Rectal smooth muscle tissue (tissue), 1 donor: ENCODE measurements at regions not wholly inside any gene's neighbourhood (a gene's known extent, or its start where the extent isn't known, plus 50 kb on each side); places are given as distances from the start of the nearest gene placed in this dataset.

Source experiments
- H3K27ac ChIP-seq: one replicate; pipeline ENCODE4 v1.7.0; 2013; ENCODE audit warnings: low read depth, low read length, inconsistent platforms
- H3K27me3 ChIP-seq: one replicate; pipeline ENCODE4 v1.7.0; 2013; ENCODE audit warnings: low read length; ENCODE audit not compliant: control insufficient read depth, insufficient read depth
- H3K36me3 ChIP-seq: one replicate; pipeline ENCODE4 v1.7.0; 2013; ENCODE audit warnings: low read length; ENCODE audit not compliant: control insufficient read depth, insufficient read depth
- H3K4me1 ChIP-seq: one replicate; pipeline ENCODE4 v1.7.0; 2013; ENCODE audit warnings: low read length; ENCODE audit not compliant: control insufficient read depth, insufficient read depth
- H3K4me3 ChIP-seq: one replicate; pipeline ENCODE4 v1.7.0; 2013; ENCODE audit warnings: low read length
- H3K9ac ChIP-seq: one replicate; pipeline ENCODE4 v1.7.0; 2013; ENCODE audit warnings: low read length

DNA sequence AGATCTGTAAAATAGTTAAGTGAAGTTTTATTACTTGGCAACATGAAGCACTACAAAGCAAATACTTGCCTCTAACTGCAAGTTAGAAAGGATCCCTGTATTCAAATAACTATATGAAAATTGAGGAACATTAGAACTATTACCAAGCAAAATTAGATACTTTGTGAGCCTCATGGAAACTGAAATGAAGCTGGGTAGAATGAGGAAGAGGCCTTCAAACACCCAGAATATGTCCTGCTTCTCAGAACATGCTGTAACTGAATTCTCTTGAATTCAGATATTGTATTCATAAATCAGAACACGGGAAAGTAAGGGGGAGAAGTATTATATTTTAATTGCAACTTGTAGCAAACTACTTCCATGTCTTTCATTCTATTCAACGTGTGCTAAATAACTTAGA, 947.9 kb downstream of the PCDH17 start:
- Histone ChIP-seq H3K27ac (no peak overlapping the region), H3K4me1 (no peaks in the 10 kb centered on the region), H3K27me3 (no peaks in the 10 kb centered on the region), H3K36me3 (no peaks in the 10 kb centered on the region), H3K4me3 (no peak overlapping the region), H3K9ac (no peak overlapping the region)

DNA sequence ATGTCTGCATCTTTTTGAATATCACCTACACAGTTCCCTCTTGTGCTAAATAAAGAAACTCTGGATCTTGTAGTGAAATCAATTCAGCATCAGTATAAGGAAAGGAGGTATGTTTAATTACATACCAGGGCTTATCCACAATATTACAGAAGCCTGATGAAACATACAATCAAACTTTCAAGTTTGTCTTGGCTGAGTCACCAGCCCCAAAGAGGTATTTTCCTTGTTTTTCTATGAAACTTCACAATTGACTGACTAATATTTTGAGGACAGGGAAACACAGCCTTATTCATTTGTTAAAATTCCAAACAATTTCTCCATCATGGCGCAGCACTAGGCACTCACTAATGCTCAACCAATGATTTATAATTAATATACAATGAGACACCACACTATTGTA, 952.4 kb downstream of the PCDH17 start:
- H3K4me1 ChIP-seq, result no peaks in the 10 kb centered on the region
- no peaks in the 10 kb centered on the region for H3K27me3 ChIP-seq
- no peaks in the 10 kb centered on the region for H3K36me3 ChIP-seq
- H3K4me3 ChIP-seq, result no peak overlapping the region
- H3K9ac ChIP-seq, result no peak overlapping the region
- H3K27ac ChIP-seq, result no peak overlapping the region

DNA sequence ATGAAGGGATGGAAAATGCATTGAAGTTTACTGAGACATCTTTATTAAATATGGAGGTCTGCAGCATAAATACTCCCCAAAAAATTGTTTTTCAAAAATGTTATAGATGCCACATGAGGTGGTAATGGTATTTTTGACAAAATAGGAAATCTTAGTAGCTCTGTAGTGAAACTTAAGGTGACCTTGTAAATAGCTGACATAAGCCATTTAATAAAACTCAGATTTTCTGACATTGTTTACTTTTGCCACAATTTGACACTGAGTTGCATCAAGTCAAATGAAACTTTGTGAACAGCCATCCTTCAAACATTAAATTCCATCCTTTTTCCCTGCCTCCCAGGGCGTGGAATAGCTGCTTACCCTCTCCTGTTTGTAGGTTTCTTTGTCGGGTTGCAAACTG, 953.1 kb downstream of the PCDH17 start:
- Histone ChIP-seq H3K27ac (no peak overlapping the region), H3K4me1 (no peaks in the 10 kb centered on the region), H3K4me3 (no peak overlapping the region), H3K27me3 (no peaks in the 10 kb centered on the region), H3K36me3 (no peaks in the 10 kb centered on the region), H3K9ac (no peak overlapping the region)

GRCh38 chr13:58587183-58587582, 955.6 kb downstream of the PCDH17 start:
- H3K36me3 ChIP-seq, result no peaks in the 10 kb centered on the region
- H3K27me3 ChIP-seq, result no peaks in the 10 kb centered on the region
- no peaks in the 10 kb centered on the region for H3K4me1 ChIP-seq
- no peak overlapping the region for H3K27ac ChIP-seq
- H3K4me3 ChIP-seq, result no peak overlapping the region
- no peak overlapping the region for H3K9ac ChIP-seq

DNA sequence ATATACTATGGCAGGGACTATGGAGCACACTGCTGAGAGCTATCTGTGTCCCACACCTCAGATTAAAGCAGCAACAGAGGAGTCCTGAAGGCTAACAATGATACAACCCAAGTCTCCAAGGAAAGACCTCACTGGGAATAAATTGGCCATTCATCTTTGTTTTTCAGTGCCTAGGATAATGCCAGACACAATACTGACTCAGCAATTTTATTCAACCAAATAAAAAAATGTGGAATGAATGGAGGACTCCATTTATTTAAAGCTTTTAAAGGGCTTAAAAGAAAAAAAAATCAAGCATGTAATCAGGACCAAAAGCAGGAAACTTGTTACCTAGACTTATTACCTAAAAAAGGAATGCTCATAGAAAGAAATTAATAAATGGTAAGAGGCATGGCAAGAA, 960.5 kb downstream of the PCDH17 start:
- H3K4me3 ChIP-seq, result no peak overlapping the region
- H3K36me3 ChIP-seq, result no peaks in the 10 kb centered on the region
- no peak overlapping the region for H3K9ac ChIP-seq
- H3K27ac ChIP-seq, result no peak overlapping the region
- H3K4me1 ChIP-seq, result no peaks in the 10 kb centered on the region
- no peaks in the 10 kb centered on the region for H3K27me3 ChIP-seq

DNA sequence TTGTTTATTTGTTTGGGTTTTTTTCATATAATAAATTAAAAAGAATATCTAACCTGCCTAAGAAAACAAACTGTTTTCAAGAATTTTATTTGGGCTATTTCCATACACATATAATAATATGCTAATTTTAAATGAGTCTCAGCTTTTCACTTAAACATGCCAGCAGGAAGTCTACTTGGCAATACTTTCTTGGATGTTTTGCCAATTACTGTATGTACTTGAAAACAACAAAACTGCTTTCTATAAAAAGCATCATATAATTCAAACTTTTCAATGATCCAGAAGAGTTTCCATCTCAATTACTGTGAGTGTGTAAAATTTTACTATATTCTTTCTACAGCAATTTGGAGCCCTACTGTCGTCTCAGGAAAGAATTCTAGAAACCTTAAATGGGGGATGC, 961.2 kb downstream of the PCDH17 start:
- no peaks in the 10 kb centered on the region for H3K36me3 ChIP-seq
- no peak overlapping the region for H3K27ac ChIP-seq
- H3K4me1 ChIP-seq, result no peaks in the 10 kb centered on the region
- no peak overlapping the region for H3K9ac ChIP-seq
- H3K4me3 ChIP-seq, result no peak overlapping the region
- H3K27me3 ChIP-seq, result no peaks in the 10 kb centered on the region

- Histone ChIP-seq H3K9ac (no peak overlapping the region), H3K4me3 (no peak overlapping the region), H3K27me3 (no peaks in the 10 kb centered on the region), H3K4me1 (no peaks in the 10 kb centered on the region), H3K27ac (no peak overlapping the region), H3K36me3 (no peaks in the 10 kb centered on the region)
These were observed 963.4 kb downstream of the PCDH17 start for GRCh38 chr13:58594747-58595600.

- H3K36me3 ChIP-seq, result no peaks in the 10 kb centered on the region
- H3K27me3 ChIP-seq, result no peaks in the 10 kb centered on the region
These were observed 966.0 kb downstream of the PCDH17 start for GRCh38 chr13:58597552-58597951.

GRCh38 chr13:58598241-58598640, 966.7 kb downstream of the PCDH17 start:
- H3K4me1 ChIP-seq, result no peaks in the 10 kb centered on the region
- no peak overlapping the region for H3K27ac ChIP-seq
- H3K4me3 ChIP-seq, result no peak overlapping the region
- no peaks in the 10 kb centered on the region for H3K36me3 ChIP-seq
- no peaks in the 10 kb centered on the region for H3K27me3 ChIP-seq
- H3K9ac ChIP-seq, result no peak overlapping the region

More at GRCh38 chr13:58597552-58597951, 966.0 kb downstream of the PCDH17 start:
- Histone ChIP-seq H3K27ac (no peak overlapping the region), H3K4me3 (no peak overlapping the region), H3K9ac (no peak overlapping the region), H3K4me1 (no peaks in the 10 kb centered on the region)

GRCh38 chr13:58611117-58611516, 979.6 kb downstream of the PCDH17 start:
- H3K4me1 ChIP-seq, result no peaks in the 10 kb centered on the region
- no peak overlapping the region for H3K27ac ChIP-seq
- no peak overlapping the region for H3K9ac ChIP-seq
- no peaks in the 10 kb centered on the region for H3K36me3 ChIP-seq
- no peaks in the 10 kb centered on the region for H3K27me3 ChIP-seq
- H3K4me3 ChIP-seq, result no peak overlapping the region

DNA sequence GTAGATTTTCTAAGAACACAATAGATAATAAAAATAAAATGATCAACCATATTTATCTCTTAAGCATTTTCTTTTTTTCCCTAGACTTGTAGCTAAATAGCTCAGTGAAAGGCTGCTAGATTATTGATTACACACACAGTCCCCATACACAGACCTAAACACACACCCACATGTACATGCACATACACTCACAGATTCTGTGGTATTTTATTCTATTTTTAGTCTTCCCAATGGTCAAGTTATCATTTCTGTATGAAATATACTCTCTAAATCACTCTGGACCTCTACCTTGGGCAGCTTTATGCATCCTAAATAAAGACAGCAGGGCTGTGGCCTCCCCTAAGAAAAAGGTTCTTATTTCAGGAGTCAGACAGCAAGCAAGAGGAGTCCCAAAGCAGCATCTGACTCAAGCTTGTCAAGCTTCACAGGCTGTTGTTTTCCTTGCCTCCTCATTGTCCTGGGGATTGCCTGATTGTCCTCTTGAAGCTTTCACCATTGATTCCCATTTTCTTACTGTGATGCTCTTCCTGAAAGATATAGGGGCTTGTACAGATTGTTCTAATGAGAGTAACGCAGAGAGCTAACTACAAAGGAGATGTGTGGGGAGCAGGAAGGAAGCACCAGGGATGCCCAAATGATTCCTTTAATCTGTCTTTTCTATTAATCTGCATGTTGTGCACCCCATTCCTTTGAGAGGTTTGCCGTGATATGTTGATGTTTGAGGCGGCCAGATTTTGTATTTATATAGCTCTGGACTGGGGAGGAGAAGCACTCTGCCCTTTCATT, 986.5 kb downstream of the PCDH17 start:
- no peak overlapping the region for H3K4me3 ChIP-seq
- H3K27me3 ChIP-seq, result no peaks in the 10 kb centered on the region
- no peaks in the 10 kb centered on the region for H3K4me1 ChIP-seq
- no peaks in the 10 kb centered on the region for H3K36me3 ChIP-seq
- no peak overlapping the region for H3K27ac ChIP-seq
- no peak overlapping the region for H3K9ac ChIP-seq

DNA sequence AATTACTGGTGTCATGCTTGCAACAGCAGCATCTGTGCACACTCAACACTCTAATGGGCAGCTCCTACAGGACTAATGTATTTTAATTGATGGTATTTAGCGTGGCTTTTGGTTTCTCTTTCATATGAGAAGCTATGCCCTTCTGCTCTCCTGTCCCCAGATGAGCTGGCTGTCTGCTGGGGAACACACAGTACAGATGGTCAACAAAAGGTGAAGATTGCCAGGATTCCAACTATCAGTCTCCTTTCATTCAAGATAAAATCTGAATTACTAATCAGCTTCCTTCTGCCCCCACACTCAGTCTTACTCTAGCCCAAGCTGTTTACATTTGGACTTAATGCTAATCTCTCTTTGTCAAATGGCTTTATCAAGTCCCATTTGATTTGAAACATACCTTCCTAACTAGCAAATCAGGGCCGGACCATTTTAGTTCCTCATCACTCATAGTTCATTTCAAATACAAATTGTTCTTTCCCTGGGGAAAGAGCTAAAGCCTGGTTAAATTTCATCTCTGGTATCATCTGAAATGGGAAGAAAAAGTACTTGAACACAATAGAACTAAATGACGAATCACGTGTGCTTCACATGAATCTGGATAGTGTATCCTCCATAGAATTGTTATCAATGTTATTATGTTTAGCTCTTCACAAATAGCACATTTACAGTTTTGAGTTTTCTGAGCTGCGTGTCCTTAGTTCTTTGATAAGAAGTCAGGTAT, 988.0 kb downstream of the PCDH17 start:
- no peaks in the 10 kb centered on the region for H3K36me3 ChIP-seq
- H3K4me1 ChIP-seq, result no peaks in the 10 kb centered on the region
- H3K9ac ChIP-seq, result no peak overlapping the region
- H3K27me3 ChIP-seq, result no peaks in the 10 kb centered on the region
- H3K27ac ChIP-seq, result no peak overlapping the region
- H3K4me3 ChIP-seq, result no peak overlapping the region
